IPS DF 6.9 (cell line): ENCODE measurements at regions not wholly inside any gene's neighbourhood (a gene's known extent, or its start where the extent isn't known, plus 50 kb on each side); places are given as distances from the start of the nearest gene placed in this dataset.

Source experiments
- DNase-seq: peaks from one replicate; pipeline ENCODE4 v3.0.0-alpha.2; 2013; ENCODE audit warnings: low read depth, low spot score
- H3K27ac ChIP-seq: one replicate; pipeline ENCODE4 v1.5.1; 2013; ENCODE audit warnings: low read length, control low read depth
- H3K27me3 ChIP-seq: 2 replicates; pipeline ENCODE4 v1.6.1; 2013; ENCODE audit warnings: mild to moderate bottlenecking, low read length; ENCODE audit not compliant: control insufficient read depth, insufficient read depth
- H3K36me3 ChIP-seq: 2 replicates; pipeline ENCODE4 v1.6.1; 2013; ENCODE audit warnings: low read length; ENCODE audit not compliant: control insufficient read depth, insufficient read depth
- H3K4me1 ChIP-seq: 2 replicates; pipeline ENCODE4 v1.6.1; 2013; ENCODE audit warnings: low read length; ENCODE audit not compliant: control insufficient read depth, insufficient read depth
- H3K4me3 ChIP-seq: 2 replicates; pipeline ENCODE4 v1.5.1; 2013; ENCODE audit warnings: mild to moderate bottlenecking, low read length
- H3K9me3 ChIP-seq: 2 replicates; pipeline ENCODE4 v1.6.1; 2013; ENCODE audit warnings: low read length, inconsistent platforms; ENCODE audit not compliant: control insufficient read depth, insufficient read depth
- WGBS: extraction: QIAGEN DNeasy Blood & Tissue Kit; methylation state at CpG from one replicate; pipeline ENCODE4 v1.1.7; 2013; ENCODE audit warnings: mixed read lengths, missing lambda C conversion rate; ENCODE audit not compliant: insufficient read length, insufficient coverage; 5-methylcytosine and 5-hydroxymethylcytosine counted together

GRCh38 chr5:117652036-117652957 is 1077.7 kb upstream of the SEMA6A start:
- Histone ChIP-seq H3K4me3 (no peak overlapping the region), H3K9me3 (no peaks in the 10 kb centered on the region), H3K27ac (no peak overlapping the region), H3K4me1 (no peaks in the 10 kb centered on the region), H3K36me3 (no peaks in the 10 kb centered on the region), H3K27me3 (no peaks in the 10 kb centered on the region)
- DNase-seq: no peak
- no CpG with 5 or more reads among the region's 4 CpGs for WGBS

GRCh38 chr5:117649821-117650220 is 1075.2 kb upstream of the SEMA6A start:
- H3K27ac ChIP-seq: no peak overlapping the region
- DNase-seq: no peak
- WGBS: no CpG with 5 or more reads among the region's 3 CpGs

GRCh38 chr5:117645400-117645799 is 1070.8 kb upstream of the SEMA6A start:
- Histone ChIP-seq H3K27ac (no peak overlapping the region), H3K27me3 (no peaks in the 10 kb centered on the region), H3K9me3 (no peaks in the 10 kb centered on the region), H3K4me3 (no peak overlapping the region), H3K36me3 (no peaks in the 10 kb centered on the region), H3K4me1 (no peaks in the 10 kb centered on the region)
- no peak for DNase-seq

More at GRCh38 chr5:117649821-117650220, 1075.2 kb upstream of the SEMA6A start:
- H3K4me1 ChIP-seq: no peaks in the 10 kb centered on the region
- no peaks in the 10 kb centered on the region for H3K27me3 ChIP-seq
- H3K9me3 ChIP-seq: no peaks in the 10 kb centered on the region
- no peak overlapping the region for H3K4me3 ChIP-seq
- no peaks in the 10 kb centered on the region for H3K36me3 ChIP-seq

GRCh38 chr5:117638581-117638980 is 1064.0 kb upstream of the SEMA6A start:
- no peaks in the 10 kb centered on the region for H3K9me3 ChIP-seq
- H3K27ac ChIP-seq: no peak overlapping the region
- no peaks in the 10 kb centered on the region for H3K27me3 ChIP-seq
- no peaks in the 10 kb centered on the region for H3K4me1 ChIP-seq
- no CpG with 5 or more reads among the region's 2 CpGs for WGBS
- H3K4me3 ChIP-seq: no peak overlapping the region
- no peak for DNase-seq
- H3K36me3 ChIP-seq: no peaks in the 10 kb centered on the region

GRCh38 chr5:117633093-117633492 is 1058.5 kb upstream of the SEMA6A start:
- H3K4me3 ChIP-seq: no peak overlapping the region
- no peaks in the 10 kb centered on the region for H3K9me3 ChIP-seq
- no peak for DNase-seq
- H3K27me3 ChIP-seq: no peaks in the 10 kb centered on the region
- H3K4me1 ChIP-seq: no peaks in the 10 kb centered on the region
- no CpG with 5 or more reads among the region's 5 CpGs for WGBS
- no peak overlapping the region for H3K27ac ChIP-seq
- no peaks in the 10 kb centered on the region for H3K36me3 ChIP-seq

- Histone ChIP-seq H3K36me3 (no peaks in the 10 kb centered on the region), H3K4me1 (no peaks in the 10 kb centered on the region), H3K27me3 (no peaks in the 10 kb centered on the region), H3K9me3 (no peaks in the 10 kb centered on the region), H3K4me3 (no peak overlapping the region), H3K27ac (no peak overlapping the region)
- WGBS: no CpG with 5 or more reads among the region's 3 CpGs
- DNase-seq: no peak
Measured at GRCh38 chr5:117624201-117624600, 1049.6 kb upstream of the SEMA6A start.

GRCh38 chr5:117623042-117623805 is 1048.6 kb upstream of the SEMA6A start:
- WGBS: no CpG with 5 or more reads among the region's 3 CpGs
- no peak overlapping the region for H3K27ac ChIP-seq
- H3K4me1 ChIP-seq: no peaks in the 10 kb centered on the region
- H3K27me3 ChIP-seq: no peaks in the 10 kb centered on the region
- no peaks in the 10 kb centered on the region for H3K36me3 ChIP-seq
- no peaks in the 10 kb centered on the region for H3K9me3 ChIP-seq
- DNase-seq: no peak
- H3K4me3 ChIP-seq: no peak overlapping the region

- Histone ChIP-seq H3K27me3 (no peaks in the 10 kb centered on the region), H3K36me3 (no peaks in the 10 kb centered on the region), H3K27ac (no peak overlapping the region), H3K4me1 (no peaks in the 10 kb centered on the region), H3K9me3 (no peaks in the 10 kb centered on the region), H3K4me3 (no peak overlapping the region)
- WGBS: no CpG with 5 or more reads among the region's 1 CpG
- no peak for DNase-seq
Measured at GRCh38 chr5:117621921-117622320, 1047.3 kb upstream of the SEMA6A start.

- no peaks in the 10 kb centered on the region for H3K9me3 ChIP-seq
- no peaks in the 10 kb centered on the region for H3K4me1 ChIP-seq
- no peak for DNase-seq
- no peak overlapping the region for H3K27ac ChIP-seq
- no peaks in the 10 kb centered on the region for H3K27me3 ChIP-seq
- H3K36me3 ChIP-seq: no peaks in the 10 kb centered on the region
- no peak overlapping the region for H3K4me3 ChIP-seq
Measured at GRCh38 chr5:117615226-117615625, 1040.6 kb upstream of the SEMA6A start.

- no peaks in the 10 kb centered on the region for H3K36me3 ChIP-seq
- H3K4me3 ChIP-seq: no peak overlapping the region
- no peaks in the 10 kb centered on the region for H3K9me3 ChIP-seq
- H3K27ac ChIP-seq: no peak overlapping the region
- no peaks in the 10 kb centered on the region for H3K27me3 ChIP-seq
- WGBS: no CpG with 5 or more reads among the region's 2 CpGs
- no peak for DNase-seq
- no peaks in the 10 kb centered on the region for H3K4me1 ChIP-seq
Measured at GRCh38 chr5:117614408-117614807, 1039.8 kb upstream of the SEMA6A start.
